WTC11 (cell line): ENCODE measurements at regions not wholly inside any gene's neighbourhood (a gene's known extent, or its start where the extent isn't known, plus 50 kb on each side); places are given as distances from the start of the nearest gene placed in this dataset.

Source experiments
- CTCF ChIP-seq: fragments of 200-600 bp; IDR thresholded peaks from 2 replicates; pipeline ENCODE4 v1.8.0; 2022; ENCODE audit warnings: antibody characterized with exemption
- JUN ChIP-seq: sonication (generic); formaldehyde crosslinking; IDR thresholded peaks from 2 replicates; pipeline ENCODE4 v1.8.0; 2023; ENCODE audit warnings: mild to moderate bottlenecking, missing genetic modification reagents
- NR2C2 ChIP-seq: sonication (generic); formaldehyde crosslinking; IDR thresholded peaks from 2 replicates; pipeline ENCODE4 v1.8.0; 2022; ENCODE audit warnings: mild to moderate bottlenecking, missing genetic modification reagents
- SP1 ChIP-seq: sonication (generic); formaldehyde crosslinking; conservative IDR thresholded peaks from 2 replicates; pipeline ENCODE4 v1.8.1; 2022; ENCODE audit warnings: missing genetic modification reagents

- no peak for TF ChIP-seq CTCF
- no peak for TF ChIP-seq SP1
- no peak for TF ChIP-seq NR2C2 (CRISPR knock-in tag)
- no peak for TF ChIP-seq JUN
Observed at GRCh38 chr2:120526047-120526562, 180.2 kb downstream of the INHBB start.
